ENCODE measurements at regions not wholly inside any gene's neighbourhood (a gene's known extent, or its start where the extent isn't known, plus 50 kb on each side); places are given as distances from the start of the nearest gene placed in this dataset.
"Not testable (repeated sequence)": the region's sequence is repeated elsewhere in the genome, so short reads cannot be mapped to it uniquely, and the experiment has no call there.

DNA sequence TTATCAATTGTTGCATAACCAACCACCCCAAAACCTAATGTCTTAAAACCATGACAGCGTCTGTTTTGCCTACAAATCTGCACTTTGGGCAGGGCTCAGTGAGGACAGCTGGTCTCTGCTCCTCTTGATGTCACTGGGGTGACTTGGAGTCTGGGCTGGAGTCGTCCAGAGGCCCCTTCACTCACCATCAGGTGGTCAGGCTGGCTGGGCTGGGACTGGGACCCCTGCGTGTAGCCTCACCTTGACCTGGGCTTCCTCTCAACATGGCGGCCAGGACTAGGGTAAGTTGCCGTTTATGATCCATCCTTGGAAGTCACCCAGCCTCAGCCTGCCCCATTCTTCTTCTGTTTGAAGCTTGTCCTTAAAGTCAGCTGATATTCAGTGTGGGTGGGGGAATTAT lies 116.8 kb upstream of the NKX1-1 start:
- Histone ChIP-seq H4K91ac (ENCODE audit: low read depth, low read length) (no peak overlapping the region), H3K4me2 (ENCODE audit: low read length) (no peak overlapping the region), H2BK12ac (ENCODE audit: low read length) (no peak overlapping the region), H3K36me3 (ENCODE audit: control insufficient read depth in 1 of 2, insufficient read depth in 2 of 2, low read length in 2 of 2) (no peaks in the 10 kb centered on the region), H2BK120ac (ENCODE audit: insufficient read depth, low read length, poor library complexity) (no peak overlapping the region), H4K12ac (ENCODE audit: low read depth, low read length) (no peak overlapping the region), H3K9ac (ENCODE audit: low read length) (no peak overlapping the region), H3K9me3 (ENCODE audit: insufficient read depth, low read depth, low read length) (peaks cover 14% of the 10 kb centered on the region), H3K79me2 (ENCODE audit: control insufficient read depth, insufficient read depth, low read length, poor library complexity) (no peaks in the 10 kb centered on the region), H4K8ac (ENCODE audit: low read depth, low read length) (no peak overlapping the region), H3K4ac (ENCODE audit: low read depth, low read length) (no peak overlapping the region), H2AFZ (ENCODE audit: insufficient read depth, low read length, poor library complexity) (no peak overlapping the region), H3K4me1 (ENCODE audit: control insufficient read depth in 1 of 2, insufficient read depth in 2 of 2, low read length in 2 of 2) (no peaks in the 10 kb centered on the region), H3K14ac (ENCODE audit: low read length) (no peak overlapping the region), H2BK5ac (ENCODE audit: low read depth, low read length, poor library complexity) (no peak overlapping the region), H2AK5ac (ENCODE audit: low read length) (no peak overlapping the region), H3K23ac (ENCODE audit: low read length) (no peak overlapping the region), H3K27me3 (ENCODE audit: insufficient read depth, low read length) (peaks cover 16% of the 10 kb centered on the region), H3K18ac (ENCODE audit: low read length) (no peak overlapping the region), H3K4me3 (ENCODE audit: low read depth, low read length) (no peak overlapping the region), H3K79me1 (ENCODE audit: low read length) (no peaks in the 10 kb centered on the region), H3K27ac (ENCODE audit: low read depth, low read length) (no peak overlapping the region)
- WGBS (ENCODE audit: extremely low coverage, insufficient coverage, insufficient read length): no CpG with 5 or more reads among the region's 5 CpGs
- no peak for DNase-seq

DNA sequence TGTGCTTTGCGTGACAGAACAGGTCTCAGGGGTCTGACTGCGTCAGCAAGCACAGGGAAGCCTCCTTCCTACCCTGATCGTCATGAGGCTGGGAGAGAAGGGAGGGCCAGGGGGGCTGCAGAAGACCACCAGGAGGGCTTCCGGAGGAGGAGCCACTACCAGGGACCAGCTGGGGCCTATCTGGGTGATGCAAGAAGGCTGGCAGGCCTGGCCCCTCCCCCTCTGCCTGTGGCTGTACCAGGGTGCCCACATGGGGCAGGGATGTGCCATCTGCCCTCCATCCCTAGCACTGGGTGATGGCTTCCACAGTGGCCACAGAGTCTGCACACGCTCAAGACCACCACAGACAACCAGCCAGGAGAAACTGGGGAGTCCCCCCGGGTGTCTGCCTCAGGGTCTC lies 116.4 kb upstream of the NKX1-1 start:
- Histone ChIP-seq H3K4me3 (ENCODE audit: low read depth, low read length) (no peak overlapping the region), H3K79me2 (ENCODE audit: control insufficient read depth, insufficient read depth, low read length, poor library complexity) (no peaks in the 10 kb centered on the region), H3K27me3 (ENCODE audit: insufficient read depth, low read length) (peaks cover 16% of the 10 kb centered on the region), H3K4ac (ENCODE audit: low read depth, low read length) (no peak overlapping the region), H4K8ac (ENCODE audit: low read depth, low read length) (no peak overlapping the region), H3K23ac (ENCODE audit: low read length) (no peak overlapping the region), H2BK12ac (ENCODE audit: low read length) (no peak overlapping the region), H3K4me1 (ENCODE audit: control insufficient read depth in 1 of 2, insufficient read depth in 2 of 2, low read length in 2 of 2) (no peaks in the 10 kb centered on the region), H3K27ac (ENCODE audit: low read depth, low read length) (no peak overlapping the region), H3K36me3 (ENCODE audit: control insufficient read depth in 1 of 2, insufficient read depth in 2 of 2, low read length in 2 of 2) (no peaks in the 10 kb centered on the region), H4K12ac (ENCODE audit: low read depth, low read length) (no peak overlapping the region), H3K79me1 (ENCODE audit: low read length) (no peaks in the 10 kb centered on the region), H3K14ac (ENCODE audit: low read length) (no peak overlapping the region), H3K9me3 (ENCODE audit: insufficient read depth, low read depth, low read length) (peaks cover 14% of the 10 kb centered on the region), H2AFZ (ENCODE audit: insufficient read depth, low read length, poor library complexity) (no peak overlapping the region), H3K4me2 (ENCODE audit: low read length) (no peak overlapping the region), H3K9ac (ENCODE audit: low read length) (no peak overlapping the region), H3K18ac (ENCODE audit: low read length) (no peak overlapping the region), H2AK5ac (ENCODE audit: low read length) (no peak overlapping the region), H2BK5ac (ENCODE audit: low read depth, low read length, poor library complexity) (no peak overlapping the region), H2BK120ac (ENCODE audit: insufficient read depth, low read length, poor library complexity) (no peak overlapping the region), H4K91ac (ENCODE audit: low read depth, low read length) (no peak overlapping the region)
- WGBS (ENCODE audit: extremely low coverage, insufficient coverage, insufficient read length): no CpG with 5 or more reads among the region's 6 CpGs
- DNase-seq: no peak

DNA sequence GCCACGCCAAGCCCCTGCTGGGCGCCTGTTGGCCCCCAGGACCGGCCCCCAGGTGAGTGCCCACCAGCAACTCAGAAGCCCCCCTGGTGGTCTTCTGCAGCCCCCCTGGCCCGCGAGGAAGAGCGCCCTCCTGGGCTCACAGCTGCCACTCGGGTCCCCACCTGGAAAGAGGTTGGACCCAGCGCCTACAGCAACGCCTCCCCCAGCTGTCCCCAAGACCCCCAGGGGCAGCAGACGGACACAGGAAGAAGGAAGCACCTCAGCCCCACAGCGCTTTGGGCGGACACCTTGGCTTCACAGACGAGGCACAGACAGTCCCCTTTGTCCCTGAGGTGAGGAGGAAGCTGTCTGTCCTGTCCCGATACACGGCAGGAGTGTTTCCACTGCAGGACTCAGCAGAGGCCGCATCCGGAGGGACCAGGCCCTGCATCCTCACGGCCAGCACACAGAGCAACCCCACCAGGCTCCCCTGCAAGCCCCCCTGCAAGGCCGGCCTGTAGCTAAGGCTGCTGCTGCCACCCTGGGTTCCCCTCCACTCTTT lies 115.6 kb upstream of the NKX1-1 start:
- no CpG with 5 or more reads among the region's 19 CpGs for WGBS (ENCODE audit: extremely low coverage, insufficient coverage, insufficient read length)
- peaks cover 14% of the 10 kb centered on the region for H3K9me3 ChIP-seq (ENCODE audit: insufficient read depth, low read depth, low read length)
- no peak overlapping the region for H2BK5ac ChIP-seq (ENCODE audit: low read depth, low read length, poor library complexity)
- H3K14ac ChIP-seq (ENCODE audit: low read length): no peak overlapping the region
- H3K27ac ChIP-seq (ENCODE audit: low read depth, low read length): no peak overlapping the region
- no peak overlapping the region for H2BK12ac ChIP-seq (ENCODE audit: low read length)
- H4K8ac ChIP-seq (ENCODE audit: low read depth, low read length): no peak overlapping the region
- no peak overlapping the region for H2AK5ac ChIP-seq (ENCODE audit: low read length)
- H4K12ac ChIP-seq (ENCODE audit: low read depth, low read length): no peak overlapping the region
- H3K9ac ChIP-seq (ENCODE audit: low read length): no peak overlapping the region
- H3K4me2 ChIP-seq (ENCODE audit: low read length): no peak overlapping the region
- H3K79me1 ChIP-seq (ENCODE audit: low read length): no peaks in the 10 kb centered on the region
- no peaks in the 10 kb centered on the region for H3K36me3 ChIP-seq (ENCODE audit: control insufficient read depth in 1 of 2, insufficient read depth in 2 of 2, low read length in 2 of 2)
- no peak overlapping the region for H3K23ac ChIP-seq (ENCODE audit: low read length)
- no peaks in the 10 kb centered on the region for H3K4me1 ChIP-seq (ENCODE audit: control insufficient read depth in 1 of 2, insufficient read depth in 2 of 2, low read length in 2 of 2)
- H3K18ac ChIP-seq (ENCODE audit: low read length): no peak overlapping the region
- peaks cover 16% of the 10 kb centered on the region for H3K27me3 ChIP-seq (ENCODE audit: insufficient read depth, low read length)
- no peak overlapping the region for H2BK120ac ChIP-seq (ENCODE audit: insufficient read depth, low read length, poor library complexity)
- H4K91ac ChIP-seq (ENCODE audit: low read depth, low read length): no peak overlapping the region
- DNase-seq: no peak
- no peaks in the 10 kb centered on the region for H3K79me2 ChIP-seq (ENCODE audit: control insufficient read depth, insufficient read depth, low read length, poor library complexity)
- H3K4ac ChIP-seq (ENCODE audit: low read depth, low read length): no peak overlapping the region
- no peak overlapping the region for H3K4me3 ChIP-seq (ENCODE audit: low read depth, low read length)
- H2AFZ ChIP-seq (ENCODE audit: insufficient read depth, low read length, poor library complexity): no peak overlapping the region

- H3K23ac ChIP-seq (ENCODE audit: low read length); H3K36me3 ChIP-seq (ENCODE audit: control insufficient read depth in 1 of 2, insufficient read depth in 2 of 2, low read length in 2 of 2); H3K18ac ChIP-seq (ENCODE audit: low read length); H3K9ac ChIP-seq (ENCODE audit: low read length); H3K4me3 ChIP-seq (ENCODE audit: low read depth, low read length); H3K4me1 ChIP-seq (ENCODE audit: control insufficient read depth in 1 of 2, insufficient read depth in 2 of 2, low read length in 2 of 2); H4K12ac ChIP-seq (ENCODE audit: low read depth, low read length); H4K8ac ChIP-seq (ENCODE audit: low read depth, low read length); H3K14ac ChIP-seq (ENCODE audit: low read length); H3K4ac ChIP-seq (ENCODE audit: low read depth, low read length); H3K27ac ChIP-seq (ENCODE audit: low read depth, low read length); H2AFZ ChIP-seq (ENCODE audit: insufficient read depth, low read length, poor library complexity); H2BK5ac ChIP-seq (ENCODE audit: low read depth, low read length, poor library complexity); H3K79me2 ChIP-seq (ENCODE audit: control insufficient read depth, insufficient read depth, low read length, poor library complexity); H2AK5ac ChIP-seq (ENCODE audit: low read length); H2BK12ac ChIP-seq (ENCODE audit: low read length); H2BK120ac ChIP-seq (ENCODE audit: insufficient read depth, low read length, poor library complexity); H4K91ac ChIP-seq (ENCODE audit: low read depth, low read length); H3K79me1 ChIP-seq (ENCODE audit: low read length): not testable (repeated sequence)
- Histone ChIP-seq H3K27me3 (ENCODE audit: insufficient read depth, low read length) (peaks cover 16% of the 10 kb centered on the region), H3K4me2 (ENCODE audit: low read length) (peak overlapping the region; percentile 49), H3K9me3 (ENCODE audit: insufficient read depth, low read depth, low read length) (peaks cover 14% of the 10 kb centered on the region)
- DNase-seq: peak in 1 of 2 donors; percentile 2
- no CpG with 5 or more reads among the region's 79 CpGs for WGBS (ENCODE audit: extremely low coverage, insufficient coverage, insufficient read length)
These were observed 114.7 kb upstream of the NKX1-1 start for GRCh38 chr4:1520795-1521576.
